ENCODE measurements at regions not wholly inside any gene's neighbourhood (a gene's known extent, or its start where the extent isn't known, plus 50 kb on each side); places are given as distances from the start of the nearest gene placed in this dataset.

- H3K79me2 ChIP-seq (ENCODE audit: low read length) = no peaks in the 10 kb centered on the region
- no peaks in the 10 kb centered on the region for H3K36me3 ChIP-seq (replicated peaks; ENCODE audit: insufficient read depth, low read length)
- no peak overlapping the region for H3K4me3 ChIP-seq (ENCODE audit: low read length)
- H3F3A ChIP-seq (ENCODE audit: insufficient read depth, low read length) = no peaks in the 10 kb centered on the region
- TF ChIP-seq EZH2 (optimal IDR thresholded peaks at IDR 0.05; ENCODE audit: low read depth, low read length) (no peak), CTCF (IDR thresholded peaks at IDR 0.05; ENCODE audit: low read length) (no peak), EZH2phosphoT487 (IDR thresholded peaks at IDR 0.05; ENCODE audit: low read length) (no peak)
- H4K20me1 ChIP-seq (ENCODE audit: insufficient read depth, low read length) = no peaks in the 10 kb centered on the region
- H3K27ac ChIP-seq (ENCODE audit: low read length) = no peak overlapping the region
- H3K9ac ChIP-seq (ENCODE audit: low read length) = no peak overlapping the region
- H2AFZ ChIP-seq (ENCODE audit: low read length) = no peak overlapping the region
- H3K4me1 ChIP-seq (ENCODE audit: low read length) = no peaks in the 10 kb centered on the region
- no peak for DNase-seq
- H3K4me2 ChIP-seq (ENCODE audit: low read depth, low read length) = no peak overlapping the region
- no peaks in the 10 kb centered on the region for H3K9me3 ChIP-seq (replicated peaks; ENCODE audit: insufficient read depth, low read length)
- H3K27me3 ChIP-seq (replicated peaks; ENCODE audit: insufficient read depth, low read length) = no peaks in the 10 kb centered on the region
- H3K9me2 ChIP-seq (replicated peaks; ENCODE audit: insufficient read depth, low read length) = no peaks in the 10 kb centered on the region
These were observed 153.4 kb upstream of the THSD7A start for GRCh38 chr7:11985376-11985775.

GRCh38 chr7:11985971-11986370, 154.0 kb upstream of the THSD7A start:
- H3K4me1 ChIP-seq (ENCODE audit: low read length) = no peaks in the 10 kb centered on the region
- no peaks in the 10 kb centered on the region for H3K9me3 ChIP-seq (replicated peaks; ENCODE audit: insufficient read depth, low read length)
- H3K9me2 ChIP-seq (replicated peaks; ENCODE audit: insufficient read depth, low read length) = no peaks in the 10 kb centered on the region
- H3K27ac ChIP-seq (ENCODE audit: low read length) = no peak overlapping the region
- no peak overlapping the region for H2AFZ ChIP-seq (ENCODE audit: low read length)
- H3K4me2 ChIP-seq (ENCODE audit: low read depth, low read length) = no peak overlapping the region
- no peaks in the 10 kb centered on the region for H3F3A ChIP-seq (ENCODE audit: insufficient read depth, low read length)
- no peaks in the 10 kb centered on the region for H3K27me3 ChIP-seq (replicated peaks; ENCODE audit: insufficient read depth, low read length)
- no peaks in the 10 kb centered on the region for H4K20me1 ChIP-seq (ENCODE audit: insufficient read depth, low read length)
- DNase-seq = no peak
- H3K4me3 ChIP-seq (ENCODE audit: low read length) = no peak overlapping the region
- H3K79me2 ChIP-seq (ENCODE audit: low read length) = no peaks in the 10 kb centered on the region
- no peaks in the 10 kb centered on the region for H3K36me3 ChIP-seq (replicated peaks; ENCODE audit: insufficient read depth, low read length)
- no peak for TF ChIP-seq EZH2 (optimal IDR thresholded peaks at IDR 0.05; ENCODE audit: low read depth, low read length)
- no peak overlapping the region for H3K9ac ChIP-seq (ENCODE audit: low read length)

- Histone ChIP-seq H3K27ac (ENCODE audit: low read length) (no peak overlapping the region), H3K79me2 (ENCODE audit: low read length) (no peaks in the 10 kb centered on the region), H3K9me2 (replicated peaks; ENCODE audit: insufficient read depth, low read length) (no peaks in the 10 kb centered on the region), H2AFZ (ENCODE audit: low read length) (no peak overlapping the region), H3K9ac (ENCODE audit: low read length) (no peak overlapping the region), H3K36me3 (replicated peaks; ENCODE audit: insufficient read depth, low read length) (no peaks in the 10 kb centered on the region), H3K9me3 (replicated peaks; ENCODE audit: insufficient read depth, low read length) (no peaks in the 10 kb centered on the region), H3K4me1 (ENCODE audit: low read length) (no peaks in the 10 kb centered on the region), H3F3A (ENCODE audit: insufficient read depth, low read length) (no peaks in the 10 kb centered on the region), H3K27me3 (replicated peaks; ENCODE audit: insufficient read depth, low read length) (no peaks in the 10 kb centered on the region), H4K20me1 (ENCODE audit: insufficient read depth, low read length) (no peaks in the 10 kb centered on the region), H3K4me3 (ENCODE audit: low read length) (no peak overlapping the region), H3K4me2 (ENCODE audit: low read depth, low read length) (no peak overlapping the region)
- no peak for TF ChIP-seq EZH2phosphoT487 (IDR thresholded peaks at IDR 0.05; ENCODE audit: low read length)
- TF ChIP-seq EZH2 (optimal IDR thresholded peaks at IDR 0.05; ENCODE audit: low read depth, low read length) = no peak
- no peak for TF ChIP-seq CTCF (IDR thresholded peaks at IDR 0.05; ENCODE audit: low read length)
- DNase-seq = no peak
These were observed 156.2 kb upstream of the THSD7A start for GRCh38 chr7:11988186-11988585.

GRCh38 chr7:12002428-12002827, 170.4 kb upstream of the THSD7A start:
- H3K9me2 ChIP-seq (replicated peaks; ENCODE audit: insufficient read depth, low read length) = no peaks in the 10 kb centered on the region
- H2AFZ ChIP-seq (ENCODE audit: low read length) = no peak overlapping the region
- H3K4me3 ChIP-seq (ENCODE audit: low read length) = no peak overlapping the region
- H3K9ac ChIP-seq (ENCODE audit: low read length) = no peak overlapping the region
- no peaks in the 10 kb centered on the region for H4K20me1 ChIP-seq (ENCODE audit: insufficient read depth, low read length)
- no peak overlapping the region for H3K27ac ChIP-seq (ENCODE audit: low read length)
- DNase-seq = no peak
- H3K27me3 ChIP-seq (replicated peaks; ENCODE audit: insufficient read depth, low read length) = no peaks in the 10 kb centered on the region
- H3K4me2 ChIP-seq (ENCODE audit: low read depth, low read length) = no peak overlapping the region
- no peaks in the 10 kb centered on the region for H3F3A ChIP-seq (ENCODE audit: insufficient read depth, low read length)
- TF ChIP-seq EZH2phosphoT487 (IDR thresholded peaks at IDR 0.05; ENCODE audit: low read length) (no peak), EZH2 (optimal IDR thresholded peaks at IDR 0.05; ENCODE audit: low read depth, low read length) (no peak), CTCF (IDR thresholded peaks at IDR 0.05; ENCODE audit: low read length) (no peak)
- no peaks in the 10 kb centered on the region for H3K36me3 ChIP-seq (replicated peaks; ENCODE audit: insufficient read depth, low read length)
- H3K9me3 ChIP-seq (replicated peaks; ENCODE audit: insufficient read depth, low read length) = no peaks in the 10 kb centered on the region
- H3K79me2 ChIP-seq (ENCODE audit: low read length) = no peaks in the 10 kb centered on the region
- no peaks in the 10 kb centered on the region for H3K4me1 ChIP-seq (ENCODE audit: low read length)

All from MM.1S (cell line).